GM10266 (cell line): ENCODE measurements at regions not wholly inside any gene's neighbourhood (a gene's known extent, or its start where the extent isn't known, plus 50 kb on each side); places are given as distances from the start of the nearest gene placed in this dataset.

Experiments used
- DNase-seq: peaks from one replicate; pipeline ENCODE4 v3.0.0; 2012; ENCODE audit errors: extremely low spot score
- TF ChIP-seq, protein P1 (sequence below): IDR thresholded peaks from 2 replicates; pipeline ENCODE4 v1.5.1; 2012; ENCODE audit warnings: mild to moderate bottlenecking, low read depth; ENCODE audit not compliant: control insufficient read depth, insufficient read depth; ENCODE audit errors: missing control alignments

DNA sequence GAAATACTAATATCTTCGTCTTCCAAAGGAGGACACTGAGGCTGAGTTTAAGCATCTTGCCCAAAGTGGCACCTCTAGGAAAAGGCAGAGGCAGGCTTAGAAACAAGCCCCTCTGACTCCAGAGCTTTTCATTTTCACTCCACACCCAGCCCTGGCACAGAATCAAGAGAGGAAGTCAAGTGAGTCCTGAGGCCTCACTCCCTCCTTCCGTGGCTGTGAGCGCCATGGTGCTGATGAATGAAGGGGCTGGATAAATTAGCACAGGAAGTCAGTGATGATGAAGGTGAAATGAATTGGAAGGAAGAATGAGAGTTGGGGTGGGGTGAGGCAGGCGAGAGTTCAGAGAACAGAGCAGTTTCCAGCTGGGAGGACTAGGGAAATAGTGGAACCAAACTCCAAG is 179.3 kb downstream of the TMEM132E start:
- TF ChIP-seq, protein P1, sequence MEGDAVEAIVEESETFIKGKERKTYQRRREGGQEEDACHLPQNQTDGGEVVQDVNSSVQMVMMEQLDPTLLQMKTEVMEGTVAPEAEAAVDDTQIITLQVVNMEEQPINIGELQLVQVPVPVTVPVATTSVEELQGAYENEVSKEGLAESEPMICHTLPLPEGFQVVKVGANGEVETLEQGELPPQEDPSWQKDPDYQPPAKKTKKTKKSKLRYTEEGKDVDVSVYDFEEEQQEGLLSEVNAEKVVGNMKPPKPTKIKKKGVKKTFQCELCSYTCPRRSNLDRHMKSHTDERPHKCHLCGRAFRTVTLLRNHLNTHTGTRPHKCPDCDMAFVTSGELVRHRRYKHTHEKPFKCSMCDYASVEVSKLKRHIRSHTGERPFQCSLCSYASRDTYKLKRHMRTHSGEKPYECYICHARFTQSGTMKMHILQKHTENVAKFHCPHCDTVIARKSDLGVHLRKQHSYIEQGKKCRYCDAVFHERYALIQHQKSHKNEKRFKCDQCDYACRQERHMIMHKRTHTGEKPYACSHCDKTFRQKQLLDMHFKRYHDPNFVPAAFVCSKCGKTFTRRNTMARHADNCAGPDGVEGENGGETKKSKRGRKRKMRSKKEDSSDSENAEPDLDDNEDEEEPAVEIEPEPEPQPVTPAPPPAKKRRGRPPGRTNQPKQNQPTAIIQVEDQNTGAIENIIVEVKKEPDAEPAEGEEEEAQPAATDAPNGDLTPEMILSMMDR: no peak
- DNase-seq: no peak

DNA sequence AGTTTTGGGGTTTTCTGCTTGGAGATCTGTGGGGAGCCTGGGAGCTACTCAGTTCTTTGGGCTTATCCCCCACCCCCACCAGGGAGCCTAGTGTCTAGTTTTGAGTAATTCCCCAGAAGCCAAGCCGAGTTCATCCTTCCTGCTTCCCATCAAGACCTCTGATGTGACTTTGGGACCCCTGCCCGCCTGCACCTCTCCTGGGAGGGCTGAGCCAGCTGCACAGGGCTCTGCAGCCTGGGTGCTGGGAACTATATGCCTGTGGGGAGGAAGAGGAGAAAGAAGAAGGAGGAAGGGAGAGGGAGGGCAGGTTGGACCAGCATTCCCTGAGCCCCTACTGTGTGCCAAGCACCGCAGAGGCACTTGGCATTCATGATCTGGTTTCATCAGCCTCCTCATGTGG is 178.9 kb downstream of the TMEM132E start:
- DNase-seq: no peak
- TF ChIP-seq, protein P1: no peak

DNA sequence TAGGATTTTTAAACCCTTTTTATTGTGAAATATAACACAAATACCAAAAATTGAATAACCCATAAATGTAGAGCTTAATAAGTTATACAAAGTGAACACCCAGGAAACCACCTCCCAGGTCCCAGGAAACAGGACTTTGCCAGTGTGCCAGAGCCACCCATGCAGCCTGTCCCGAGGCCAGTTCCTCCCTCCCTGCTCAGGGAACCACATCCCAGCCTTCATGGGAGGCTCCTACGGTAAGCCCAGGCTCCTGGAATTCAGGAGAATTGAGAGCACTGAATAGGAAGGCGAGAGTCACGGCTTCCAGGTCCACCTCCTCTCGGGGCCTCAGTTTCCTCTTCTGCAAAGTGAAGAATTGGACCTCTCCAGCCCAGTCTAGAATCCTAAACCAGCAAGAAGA is 178.2 kb downstream of the TMEM132E start:
- DNase-seq: no peak
- TF ChIP-seq, protein P1: no peak

DNA sequence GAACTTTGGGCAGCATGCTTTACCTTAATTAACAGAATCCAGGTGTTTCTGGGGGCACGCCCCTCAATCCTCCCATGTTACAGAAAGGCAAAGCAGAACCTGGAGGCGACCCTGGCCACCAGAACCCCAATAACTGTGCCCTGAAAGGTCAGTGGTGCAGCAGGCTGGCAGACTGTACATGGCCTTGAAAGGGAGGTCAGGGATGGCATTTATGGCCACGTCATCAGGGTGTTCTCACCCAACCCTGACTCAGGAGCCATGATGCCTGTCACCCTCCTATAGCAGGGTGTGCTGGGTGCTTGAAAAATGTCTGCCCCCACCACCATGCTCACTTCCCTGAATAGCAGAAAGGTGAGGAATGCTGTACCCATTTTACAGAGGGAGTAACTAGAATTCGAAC is 177.7 kb downstream of the TMEM132E start:
- no peak for DNase-seq

DNA sequence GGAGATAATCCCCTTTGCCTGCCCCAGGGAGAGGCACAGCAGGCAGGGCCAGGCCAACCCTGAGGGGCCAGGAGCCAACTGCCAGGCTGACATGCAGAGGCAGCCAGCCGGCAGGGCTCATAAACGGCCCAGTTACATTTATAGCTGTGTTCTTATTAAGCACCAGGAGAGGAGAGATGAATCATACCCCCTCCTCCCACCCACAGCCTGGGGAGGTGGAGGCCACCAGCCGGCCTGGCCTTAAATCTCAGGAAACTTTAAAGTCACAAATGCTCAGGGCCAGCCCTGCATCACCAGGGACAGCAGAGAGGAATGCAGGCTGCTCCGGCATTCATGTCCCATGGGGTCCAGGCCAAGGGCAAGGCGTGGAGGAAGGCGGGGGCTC is 177.2 kb downstream of the TMEM132E start:
- DNase-seq: no peak
- TF ChIP-seq, protein P1: no peak

More for the DNA sequence above, 177.7 kb downstream of the TMEM132E start:
- TF ChIP-seq, protein P1: no peak

DNA sequence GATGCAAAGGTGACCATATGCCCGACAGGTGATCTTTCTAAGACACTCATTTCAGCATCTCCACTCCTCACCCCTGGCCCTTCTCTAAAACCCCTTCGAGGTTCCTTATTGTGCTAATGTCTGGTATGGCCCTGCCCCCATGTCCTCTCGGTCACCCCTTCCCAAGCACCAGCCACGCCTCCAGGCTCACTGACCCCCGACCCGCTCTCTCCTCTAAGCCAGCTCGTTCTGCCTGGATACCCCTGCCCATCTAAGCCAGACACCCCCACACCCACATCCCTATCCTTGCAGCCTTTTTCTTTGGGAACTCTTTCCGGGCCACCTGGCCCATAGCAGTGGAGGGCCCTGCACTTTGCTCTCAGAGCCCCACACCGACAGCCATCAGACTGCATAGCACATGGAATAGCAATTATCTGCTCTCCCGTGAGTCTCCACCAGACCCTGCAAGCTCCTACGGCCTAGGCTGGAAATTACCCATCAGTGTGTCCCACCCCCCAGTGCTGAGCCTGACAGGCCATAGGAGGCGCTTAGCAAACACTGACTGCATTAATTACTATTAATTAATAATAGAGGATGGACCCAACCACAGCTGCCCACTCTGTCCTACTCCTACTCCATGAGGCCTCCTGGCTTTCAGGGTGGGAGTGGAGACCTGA is 176.7 kb downstream of the TMEM132E start:
- TF ChIP-seq, protein P1: no peak
- no peak for DNase-seq

DNA sequence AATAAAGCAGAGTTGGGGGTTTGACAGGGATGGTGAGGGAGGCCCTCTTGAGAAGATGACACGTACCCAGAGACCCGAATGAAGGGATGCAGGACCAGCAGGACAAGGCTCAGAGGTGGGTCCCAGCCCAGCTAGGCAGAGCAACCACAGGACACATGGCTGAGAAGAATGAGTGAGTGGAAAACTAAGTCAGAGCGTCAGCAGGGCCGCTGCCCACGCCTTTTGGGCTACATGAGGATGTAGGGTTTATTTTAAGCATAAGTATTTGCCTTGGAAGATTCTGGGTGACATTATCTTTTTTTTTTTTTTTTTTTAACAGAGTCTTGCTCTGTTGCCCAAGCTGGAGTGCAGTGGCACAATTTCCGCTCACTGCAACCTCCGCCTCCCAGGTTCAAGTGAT is 176.0 kb downstream of the TMEM132E start:
- TF ChIP-seq, protein P1: no peak
- no peak for DNase-seq
